H1 (cell line): ENCODE measurements at regions not wholly inside any gene's neighbourhood (a gene's known extent, or its start where the extent isn't known, plus 50 kb on each side); places are given as distances from the start of the nearest gene placed in this dataset.

ENCODE experiments used
- BCL11A ChIP-seq, 2 experiments: IDR thresholded peaks; one replicate each; pipeline ENCODE4 v1.6.1; 2011; ENCODE audit warnings: low read depth in 2 of 2, low read length in 2 of 2, mild to moderate bottlenecking in 2 of 2
- CBX8 ChIP-seq: fragments of 300-800, 300-1000 bp; sonication (generic); IDR thresholded peaks from 2 replicates; pipeline ENCODE4 v1.7.1; 2016; ENCODE audit warnings: low read depth, low read length, borderline replicate concordance
- JUN ChIP-seq: IDR thresholded peaks from 2 replicates; pipeline ENCODE4 v1.6.1; 2011; ENCODE audit warnings: low read depth, mild to moderate bottlenecking, improper control_type of control experiment, low read length
- TEAD4 ChIP-seq: IDR thresholded peaks from 2 replicates; pipeline ENCODE4 v1.6.1; 2012; ENCODE audit warnings: low read depth, low read length, inconsistent platforms, mixed read lengths

DNA sequence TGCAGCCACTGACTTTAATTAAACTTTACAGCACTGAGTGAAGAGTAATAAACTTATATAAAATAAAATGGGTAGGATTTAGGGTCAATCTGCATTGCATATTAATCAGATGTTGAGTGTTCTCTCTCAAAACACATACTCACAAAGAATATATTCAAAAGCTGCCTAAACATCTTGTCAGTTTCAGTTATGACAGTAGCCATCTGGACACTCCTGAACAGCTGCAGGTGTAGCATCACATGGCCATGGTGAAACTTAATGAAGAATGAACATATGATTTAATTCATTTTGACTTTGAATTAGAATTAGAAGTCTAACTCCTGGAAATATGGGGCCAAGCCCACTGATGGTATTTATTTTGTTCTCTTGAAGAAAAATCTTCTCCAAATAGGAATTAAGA lies 684.3 kb upstream of the RAG2 start (continued):
- TF ChIP-seq BCL11A (IDR thresholded peaks at IDR 0.05; ENCODE audit: low read depth in 2 of 2, low read length in 2 of 2): no peak
- TF ChIP-seq CBX8: no peak
- no peak for TF ChIP-seq JUN
- TF ChIP-seq TEAD4: no peak
